GF-D8 (cell line): ENCODE measurements at regions not wholly inside any gene's neighbourhood (a gene's known extent, or its start where the extent isn't known, plus 50 kb on each side); places are given as distances from the start of the nearest gene placed in this dataset.
"Not testable (repeated sequence)": the region's sequence is repeated elsewhere in the genome, so short reads cannot be mapped to it uniquely, and the experiment has no call there.

Experiments used
- DNase-seq: peaks from one replicate; lab custom pipeline; 2025; lab: John Stamatoyannopoulos, UW

- DNase-seq: not testable (repeated sequence)
Measured at GRCh38 chr16:88245241-88246081, 137.3 kb upstream of the ZNF469 start.

GRCh38 chr16:88246955-88247582 is 135.7 kb upstream of the ZNF469 start:
- not testable (repeated sequence) for DNase-seq

- not testable (repeated sequence) for DNase-seq
Measured at GRCh38 chr16:88247583-88247966, 135.2 kb upstream of the ZNF469 start.

GRCh38 chr16:88248761-88249160 is 134.0 kb upstream of the ZNF469 start:
- not testable (repeated sequence) for DNase-seq

- DNase-seq: not testable (repeated sequence)
Measured at GRCh38 chr16:88250381-88250780, 132.4 kb upstream of the ZNF469 start.

- DNase-seq: not testable (repeated sequence)
Measured at GRCh38 chr16:88252057-88252794, 130.5 kb upstream of the ZNF469 start.

- DNase-seq: not testable (repeated sequence)
Measured at GRCh38 chr16:88258141-88258540, 124.6 kb upstream of the ZNF469 start.

GRCh38 chr16:88258764-88259525 is 123.8 kb upstream of the ZNF469 start:
- DNase-seq: not testable (repeated sequence)

- not testable (repeated sequence) for DNase-seq
Measured at GRCh38 chr16:88259538-88259937, 123.2 kb upstream of the ZNF469 start.

- DNase-seq: not testable (repeated sequence)
Measured at GRCh38 chr16:88260146-88260545, 122.6 kb upstream of the ZNF469 start.

GRCh38 chr16:88260881-88261665 is 121.7 kb upstream of the ZNF469 start:
- DNase-seq: not testable (repeated sequence)

GRCh38 chr16:88261814-88262605 is 120.7 kb upstream of the ZNF469 start:
- not testable (repeated sequence) for DNase-seq

GRCh38 chr16:88262858-88263563 is 119.7 kb upstream of the ZNF469 start:
- DNase-seq: not testable (repeated sequence)

- not testable (repeated sequence) for DNase-seq
Measured at GRCh38 chr16:88263681-88264287, 119.0 kb upstream of the ZNF469 start.

- DNase-seq: no peak
Measured at GRCh38 chr16:88264641-88265285, 118.0 kb upstream of the ZNF469 start.

GRCh38 chr16:88265286-88265938 is 117.3 kb upstream of the ZNF469 start:
- DNase-seq: not testable (repeated sequence)

- not testable (repeated sequence) for DNase-seq
Measured at GRCh38 chr16:88266036-88266435, 116.7 kb upstream of the ZNF469 start.
